GM12878 (cell line): ENCODE measurements at regions not wholly inside any gene's neighbourhood (a gene's known extent, or its start where the extent isn't known, plus 50 kb on each side); places are given as distances from the start of the nearest gene placed in this dataset.

Experiments used
- ATAC-seq: fragments of 200-7000 bp; cut with Tn5 transposase; 3 replicates; pipeline ENCODE4 v1.9.1; 2020; ENCODE audit warnings: mild to moderate bottlenecking, moderate library complexity
- BruUV-seq: library from RNA; stranded (reverse); fragments of 400-500 nt; replicated peaks from 2 replicates; lab custom pipeline; 2021; lab: Mats Ljungman, UMichigan
- CTCF ChIA-PET: fragments of 300-600 bp; sonication (Branson Sonifier 250); formaldehyde crosslinking; extraction: SDS; loops from one replicate; lab custom pipeline; 2021; ENCODE audit warnings: inconsistent platforms; lab: Yijun Ruan, JAX
- POLR2A ChIA-PET: fragments of 350-600 bp; formaldehyde crosslinking; extraction: SDS; loops from one replicate; lab custom pipeline; 2021; ENCODE audit warnings: inconsistent platforms; lab: Charles Lee
- RAD21 ChIA-PET: fragments of 300-600 bp; sonication (Branson Sonifier 250); formaldehyde crosslinking; loops from one replicate; lab custom pipeline; 2023; ENCODE audit warnings: antibody characterized with exemption; ENCODE audit not compliant: unreplicated experiment; lab: Charles Lee
- SMC1A ChIA-PET: fragments of 300-600 bp; sonication (Branson Sonifier 250); formaldehyde crosslinking; loops from one replicate; lab custom pipeline; 2023; ENCODE audit not compliant: unreplicated experiment, uncharacterized antibody; lab: Charles Lee
- DNase-seq: peaks from one replicate; pipeline ENCODE4 v3.0.0-alpha.2; 2011; ENCODE audit warnings: low read depth, low spot score
- FAIRE-seq: peaks from 3 replicates; lab custom pipeline; 2011; peaks lifted over from hg19 to GRCh38; lab: Jason Lieb, UNC
- H2AFZ ChIP-seq: 2 replicates; pipeline ENCODE4 v1.6.0; 2011; ENCODE audit warnings: low read depth, low read length, control low read depth; ENCODE audit not compliant: control insufficient read depth
- H3K27ac ChIP-seq: 2 replicates; pipeline ENCODE4 v1.5.1; 2011; ENCODE audit warnings: control low read depth; ENCODE audit not compliant: control insufficient read depth, insufficient read depth
- H3K27me3 ChIP-seq, 2 experiments: replicated peaks in 1 of 2; 2 replicates each; pipeline versions ENCODE4 v1.6.0 to v1.6.1; 2011; ENCODE audit warnings: low read length in 1 of 2; ENCODE audit not compliant: control insufficient read depth in 2 of 2, insufficient read depth in 2 of 2
- H3K36me3 ChIP-seq, 2 experiments: 2 replicates each; pipeline ENCODE4 v1.5.1; 2011; ENCODE audit warnings: low read length in 1 of 2; ENCODE audit not compliant: control insufficient read depth in 2 of 2, insufficient read depth in 2 of 2
- H3K4me1 ChIP-seq: 2 replicates; pipeline ENCODE4 v1.6.1; 2011; ENCODE audit warnings: mild to moderate bottlenecking, low read length, moderate library complexity, mixed read lengths; ENCODE audit not compliant: control insufficient read depth, insufficient read depth
- H3K4me2 ChIP-seq: 2 replicates; pipeline ENCODE4 v1.6.0; 2011; ENCODE audit warnings: control low read depth; ENCODE audit not compliant: control insufficient read depth, insufficient read depth
- H3K4me3 ChIP-seq: fragments of 200-600 bp; sonication (generic); 2 replicates; pipeline ENCODE4 v1.5.1; 2016
- H3K79me2 ChIP-seq: 2 replicates; pipeline ENCODE4 v1.6.0; 2011; ENCODE audit warnings: low read length; ENCODE audit not compliant: control insufficient read depth, insufficient read depth
- H3K9ac ChIP-seq: 2 replicates; pipeline ENCODE4 v1.8.0; 2011; ENCODE audit warnings: low read length, control low read depth, mixed read lengths; ENCODE audit not compliant: control insufficient read depth, insufficient read depth
- H3K9me3 ChIP-seq: replicated peaks from 3 replicates; pipeline ENCODE4 v1.5.1; 2011; ENCODE audit warnings: mild to moderate bottlenecking, low read length; ENCODE audit not compliant: control insufficient read depth, insufficient read depth
- H4K20me1 ChIP-seq: 2 replicates; pipeline ENCODE4 v1.6.0; 2011; ENCODE audit not compliant: control insufficient read depth, insufficient read depth
- CBX3 ChIP-seq: fragments of 200-600 bp; sonication (generic); IDR thresholded peaks from 2 replicates; pipeline ENCODE4 v1.6.1; 2016; ENCODE audit warnings: low read depth, borderline replicate concordance
- CUX1 ChIP-seq: IDR thresholded peaks from 2 replicates; pipeline ENCODE4 v1.6.1; 2012; ENCODE audit warnings: improper control_type of control experiment, low read depth, low read length; ENCODE audit not compliant: insufficient replicate concordance
- ETV6 ChIP-seq, 2 experiments: fragments of 450-650 bp in 1 of 2; IDR thresholded peaks in 1 of 2; conservative IDR thresholded peaks in 1 of 2; 2 replicates each; pipeline ENCODE4 v1.6.1; 2014; ENCODE audit warnings: antibody characterized with exemption in 1 of 2, borderline replicate concordance in 1 of 2, low read depth in 1 of 2, mild to moderate bottlenecking in 1 of 2, moderate library complexity in 1 of 2
- IKZF1 ChIP-seq: fragments of 450-650 bp; conservative IDR thresholded peaks from 2 replicates; pipeline ENCODE4 v1.6.1; 2017; ENCODE audit warnings: antibody characterized with exemption, mild to moderate bottlenecking
- JUND ChIP-seq: IDR thresholded peaks from 2 replicates; pipeline ENCODE4 v1.6.1; 2012; ENCODE audit warnings: low read depth, mild to moderate bottlenecking, low read length, improper control_type of control experiment, moderate library complexity
- MTA2 ChIP-seq: fragments of 450-650 bp; IDR thresholded peaks from 2 replicates; pipeline ENCODE4 v1.6.1; 2016; ENCODE audit warnings: low read depth, mild to moderate bottlenecking, moderate library complexity
- SPI1 ChIP-seq: IDR thresholded peaks from 2 replicates; pipeline ENCODE4 v1.6.1; 2011; ENCODE audit warnings: low read depth, mild to moderate bottlenecking, low read length, moderate library complexity, borderline replicate concordance; ENCODE audit not compliant: insufficient read depth
- SRF ChIP-seq, 2 experiments: IDR thresholded peaks; 2 replicates each; pipeline ENCODE4 v1.6.1; 2011; ENCODE audit warnings: low read depth in 2 of 2, low read length in 2 of 2, mild to moderate bottlenecking in 1 of 2, moderate library complexity in 1 of 2
- SUPT20H ChIP-seq: IDR thresholded peaks from 2 replicates; pipeline ENCODE4 v1.6.1; 2011; ENCODE audit warnings: low read depth, mild to moderate bottlenecking, low read length, moderate library complexity, borderline replicate concordance; ENCODE audit not compliant: control insufficient read depth
- TCF7 ChIP-seq: IDR thresholded peaks from 2 replicates; pipeline ENCODE4 v1.6.1; 2014; ENCODE audit warnings: antibody characterized with exemption, borderline replicate concordance
- USF2 ChIP-seq: IDR thresholded peaks from 2 replicates; pipeline ENCODE4 v1.6.1; 2011; ENCODE audit warnings: low read depth, low read length, improper control_type of control experiment, borderline replicate concordance
- WGBS: methylation state at CpG from one replicate; pipeline ENCODE4 v1.1.6; 2016; ENCODE audit warnings: low lambda C conversion rate; ENCODE audit not compliant: insufficient replicate concordance, insufficient coverage; ENCODE audit errors: missing lambda C conversion rate; 5-methylcytosine and 5-hydroxymethylcytosine counted together
- in situ Hi-C: fragments of 300-500 bp; cut with MboI; formaldehyde crosslinking; loops from 9 replicates; pipeline ENCODE4 v1.14.3; 2018; ENCODE audit warnings: mixed read lengths
- intact Hi-C: fragments of 100-400 bp; cut with micrococcal nuclease; formaldehyde crosslinking; loops from one replicate; pipeline ENCODE4 v1.14.2; 2022; ENCODE audit not compliant: unreplicated experiment

- no peak for TF ChIP-seq SUPT20H
- TF ChIP-seq CBX3: no peak
- no peak for TF ChIP-seq IKZF1
- TF ChIP-seq TCF7: no peak
Measured at GRCh38 chr2:106956879-106957278, 70.9 kb upstream of the ST6GAL2 start (continued).

- intact Hi-C loops: no loop called here
- ChIA-PET POLR2A (no interaction called here), CTCF (no interaction called here), RAD21 (no interaction called here), SMC1A (no interaction called here)
- WGBS: 0% methylated on average over 1 of the region's 1 CpG
- Histone ChIP-seq H2AFZ (no peak overlapping the region), H4K20me1 (no peaks in the 10 kb centered on the region), H3K4me1 (no peaks in the 10 kb centered on the region), H3K79me2 (no peaks in the 10 kb centered on the region), H3K9me3 (no peaks in the 10 kb centered on the region), H3K4me3 (no peak overlapping the region), H3K27ac (no peak overlapping the region), H3K36me3 (no peaks in the 10 kb centered on the region), H3K4me2 (no peak overlapping the region), H3K9ac (no peak overlapping the region), H3K27me3 (no peaks in the 10 kb centered on the region)
- in situ Hi-C loops: no loop called here
- TF ChIP-seq MTA2: no peak
- no peak for TF ChIP-seq SPI1
- no peak for TF ChIP-seq SRF (IDR thresholded peaks at IDR 0.05; ENCODE audit: low read depth in 2 of 2, low read length in 2 of 2)
- no peak for TF ChIP-seq ETV6 (conservative IDR thresholded peaks at IDR 0.05 in 1 of 2, IDR thresholded peaks at IDR 0.05 in 1 of 2; ENCODE audit: borderline replicate concordance in 1 of 2, low read depth in 1 of 2)
- no peak for TF ChIP-seq CUX1
- TF ChIP-seq JUND: no peak
- no peak for TF ChIP-seq USF2
- FAIRE-seq: no peak
- DNase-seq: no peak
- no peak for ATAC-seq
- no TSS peak for BruUV-seq
Measured at GRCh38 chr2:106959975-106960682, 74.2 kb upstream of the ST6GAL2 start.
